Lung (tissue), 11 donors: ENCODE measurements at regions not wholly inside any gene's neighbourhood (a gene's known extent, or its start where the extent isn't known, plus 50 kb on each side); places are given as distances from the start of the nearest gene placed in this dataset.
"Not testable (repeated sequence)": the region's sequence is repeated elsewhere in the genome, so short reads cannot be mapped to it uniquely, and the experiment has no call there.

Experiments used
- ATAC-seq: fragments of 200-7000 bp; cut with Tn5 transposase; one replicate; pipeline ENCODE4 v1.9.1; 2020; ENCODE audit warnings: moderate number of reproducible peaks; ENCODE audit not compliant: insufficient read depth, low FRiP score
- DNase-seq, 3 donors: peaks; one replicate each; pipeline ENCODE4 v3.0.0-alpha.2; 2013 to 2017
- H3K27ac ChIP-seq, 2 donors: one replicate each; pipeline ENCODE4 v1.5.1; 2013; ENCODE audit warnings: mild to moderate bottlenecking in 2 of 2, moderate library complexity in 2 of 2, control low read depth in 1 of 2, inconsistent platforms in 1 of 2, low read depth in 1 of 2, low read length in 1 of 2
- H3K27me3 ChIP-seq, 3 donors: one replicate each; pipeline ENCODE4 v1.5.1; 2013; ENCODE audit warnings: low read length in 2 of 3; ENCODE audit not compliant: control insufficient read depth in 3 of 3, insufficient read depth in 3 of 3
- H3K36me3 ChIP-seq, 4 donors: one replicate each; pipeline ENCODE4 v1.5.1; 2013; ENCODE audit warnings: low read length in 4 of 4, mild to moderate bottlenecking in 1 of 4, moderate library complexity in 1 of 4; ENCODE audit not compliant: control insufficient read depth in 4 of 4, insufficient read depth in 4 of 4
- H3K4me1 ChIP-seq, 5 donors: one replicate each; pipeline ENCODE4 v1.5.1; 2013; ENCODE audit warnings: low read length in 5 of 5, mild to moderate bottlenecking in 2 of 5, moderate library complexity in 1 of 5; ENCODE audit not compliant: control insufficient read depth in 5 of 5, insufficient read depth in 5 of 5
- H3K4me3 ChIP-seq: one replicate; pipeline ENCODE4 v1.5.1; 2013; ENCODE audit warnings: mild to moderate bottlenecking, control low read depth, moderate library complexity
- H3K9ac ChIP-seq, 2 donors: one replicate each; pipeline ENCODE4 v1.5.1; 2013; ENCODE audit warnings: low read length in 2 of 2, control low read depth in 1 of 2; ENCODE audit not compliant: insufficient read depth in 1 of 2
- H3K9me3 ChIP-seq, 4 donors: one replicate each; pipeline ENCODE4 v1.5.1; 2013; ENCODE audit warnings: low read length in 3 of 4, mild to moderate bottlenecking in 1 of 4, moderate library complexity in 1 of 4; ENCODE audit not compliant: control insufficient read depth in 4 of 4, insufficient read depth in 3 of 4
- CTCF ChIP-seq: IDR thresholded peaks from 2 replicates; pipeline ENCODE4 v1.5.1; 2012; ENCODE audit warnings: mild to moderate bottlenecking; ENCODE audit errors: control extremely low read depth, extremely low read depth
- WGBS, 2 donors: extraction: QIAGEN DNeasy Blood & Tissue Kit; methylation state at CpG; one replicate each; pipeline ENCODE4 v1.1.7; 2013; 5-methylcytosine and 5-hydroxymethylcytosine counted together
- donor health status: control.
- donor health status: control.
- donor health status: Bipolar disorder and iron deficiency.
- donor health status: healthy.
- donor health status: DM: yes; HTN: yes; CAD: no.

- no peak for DNase-seq
- WGBS, 2 donors: 91 to 94% methylated on average over 7 of the region's 7 CpGs
- no peak for TF ChIP-seq CTCF
- H3K36me3 ChIP-seq: no peaks in the 10 kb centered on the region
- no peak overlapping the region for H3K4me3 ChIP-seq
- peaks cover 0 to 2% (median 0%) of the 10 kb centered on the region in 3 donors for H3K27me3 ChIP-seq
- no peak overlapping the region for H3K27ac ChIP-seq
- H3K4me1 ChIP-seq: no peaks in the 10 kb centered on the region
- no peaks in the 10 kb centered on the region for H3K9me3 ChIP-seq
- no peak for ATAC-seq
- H3K9ac ChIP-seq: no peak overlapping the region
Measured at GRCh38 chr20:36082315-36082915, 72.1 kb upstream of the EPB41L1 start.

- DNase-seq: peak in 1 of 3 donors; percentile 28
- ATAC-seq, H3K9me3 ChIP-seq: not testable (repeated sequence)
Measured at GRCh38 chr20:36083200-36083599, 71.3 kb upstream of the EPB41L1 start.

GRCh38 chr20:36084356-36084755, 70.2 kb upstream of the EPB41L1 start:
- H3K27me3 ChIP-seq: peaks cover 0 to 2% (median 0%) of the 10 kb centered on the region in 3 donors
- no peaks in the 10 kb centered on the region for H3K4me1 ChIP-seq
- H3K9me3 ChIP-seq: no peaks in the 10 kb centered on the region
- WGBS, 2 donors: 91 to 96% methylated on average over 3 of the region's 3 CpGs
- ATAC-seq (no peak), DNase-seq (no peak)
- H3K4me3 ChIP-seq: no peak overlapping the region
- no peak overlapping the region for H3K27ac ChIP-seq
- H3K36me3 ChIP-seq: no peaks in the 10 kb centered on the region
- H3K9ac ChIP-seq: no peak overlapping the region
- no peak for TF ChIP-seq CTCF

More at GRCh38 chr20:36083200-36083599, 71.3 kb upstream of the EPB41L1 start:
- H3K9ac ChIP-seq, H3K27me3 ChIP-seq, H3K4me1 ChIP-seq, H3K36me3 ChIP-seq, H3K27ac ChIP-seq, H3K4me3 ChIP-seq: not testable (repeated sequence)
- 76 to 85% methylated on average over 4 of the region's 4 CpGs for WGBS, 2 donors

GRCh38 chr20:36084897-36085613, 69.5 kb upstream of the EPB41L1 start:
- no peak for TF ChIP-seq CTCF
- Histone ChIP-seq H3K4me3 (no peak overlapping the region), H3K27ac (peak overlapping the region in 1 of 2 donors; percentile 71), H3K4me1 (no peaks in the 10 kb centered on the region), H3K27me3 (peaks cover 0 to 4% (median 3%) of the 10 kb centered on the region in 3 donors), H3K9me3 (no peaks in the 10 kb centered on the region), H3K36me3 (no peaks in the 10 kb centered on the region), H3K9ac (no peak overlapping the region)
- no peak for DNase-seq
- WGBS, 2 donors: 72 to 75% methylated on average over 4 of the region's 4 CpGs
- ATAC-seq: peak; percentile 31
